Prostate gland (tissue), 2 donors: ENCODE measurements at regions not wholly inside any gene's neighbourhood (a gene's known extent, or its start where the extent isn't known, plus 50 kb on each side); places are given as distances from the start of the nearest gene placed in this dataset.

Source experiments
- POLR2A ChIP-seq: fragments of 450-650 bp; IDR thresholded peaks from one replicate; pipeline ENCODE4 v1.6.1; 2016; ENCODE audit warnings: antibody characterized with exemption, mild to moderate bottlenecking
- POLR2AphosphoS5 ChIP-seq: sonication (generic); formaldehyde crosslinking; IDR thresholded peaks from one replicate; pipeline ENCODE4 v1.6.1; 2017; ENCODE audit warnings: antibody characterized with exemption
- TF ChIP-seq, protein P1 (sequence below), 4 experiments: fragments of 200-600 bp in 2 of 4; fragments of 450-650 bp in 2 of 4; sonication (generic) in 2 of 4; IDR thresholded peaks; 1 replicate in 3 of 4; 2 replicates in 1 of 4; pipeline ENCODE4 v1.5.1; 2016 to 2019; ENCODE audit warnings: antibody characterized with exemption in 4 of 4, mild to moderate bottlenecking in 2 of 4, moderate library complexity in 2 of 4

DNA sequence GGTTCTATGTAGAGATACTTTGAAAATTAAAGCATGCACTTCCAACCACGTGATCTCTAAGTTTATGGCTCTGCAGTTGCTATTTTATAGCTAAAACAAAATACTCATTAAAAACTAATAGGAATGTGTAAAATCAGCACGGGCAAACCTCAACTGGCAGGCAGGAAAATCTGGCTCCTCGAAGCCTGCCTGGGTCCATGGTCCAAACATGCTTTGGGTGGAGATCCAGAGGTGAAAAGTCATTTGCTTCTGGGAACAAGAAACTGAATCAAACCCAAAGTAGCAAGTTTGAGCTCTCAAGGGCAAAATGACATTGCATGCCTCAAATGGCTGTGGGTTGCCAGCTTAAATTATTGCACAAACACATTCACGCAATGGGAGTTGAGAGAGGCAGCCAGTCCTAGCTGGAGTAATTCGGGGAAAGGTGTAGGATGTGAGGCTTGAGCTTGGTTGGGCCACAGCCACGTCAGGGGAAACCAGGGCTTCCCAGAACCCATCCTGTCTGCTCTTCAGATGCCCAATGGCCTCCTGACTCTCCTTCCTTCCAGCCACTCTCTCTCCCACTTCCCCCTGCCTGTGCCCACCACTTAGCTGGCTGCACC, 75.2 kb upstream of the LCLAT1 start:
- TF ChIP-seq, protein P1, sequence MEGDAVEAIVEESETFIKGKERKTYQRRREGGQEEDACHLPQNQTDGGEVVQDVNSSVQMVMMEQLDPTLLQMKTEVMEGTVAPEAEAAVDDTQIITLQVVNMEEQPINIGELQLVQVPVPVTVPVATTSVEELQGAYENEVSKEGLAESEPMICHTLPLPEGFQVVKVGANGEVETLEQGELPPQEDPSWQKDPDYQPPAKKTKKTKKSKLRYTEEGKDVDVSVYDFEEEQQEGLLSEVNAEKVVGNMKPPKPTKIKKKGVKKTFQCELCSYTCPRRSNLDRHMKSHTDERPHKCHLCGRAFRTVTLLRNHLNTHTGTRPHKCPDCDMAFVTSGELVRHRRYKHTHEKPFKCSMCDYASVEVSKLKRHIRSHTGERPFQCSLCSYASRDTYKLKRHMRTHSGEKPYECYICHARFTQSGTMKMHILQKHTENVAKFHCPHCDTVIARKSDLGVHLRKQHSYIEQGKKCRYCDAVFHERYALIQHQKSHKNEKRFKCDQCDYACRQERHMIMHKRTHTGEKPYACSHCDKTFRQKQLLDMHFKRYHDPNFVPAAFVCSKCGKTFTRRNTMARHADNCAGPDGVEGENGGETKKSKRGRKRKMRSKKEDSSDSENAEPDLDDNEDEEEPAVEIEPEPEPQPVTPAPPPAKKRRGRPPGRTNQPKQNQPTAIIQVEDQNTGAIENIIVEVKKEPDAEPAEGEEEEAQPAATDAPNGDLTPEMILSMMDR (IDR thresholded peaks at IDR 0.05) = no peak
- TF ChIP-seq POLR2A (no peak), POLR2AphosphoS5 (no peak)
